ENCODE measurements at regions not wholly inside any gene's neighbourhood (a gene's known extent, or its start where the extent isn't known, plus 50 kb on each side); places are given as distances from the start of the nearest gene placed in this dataset.

DNA sequence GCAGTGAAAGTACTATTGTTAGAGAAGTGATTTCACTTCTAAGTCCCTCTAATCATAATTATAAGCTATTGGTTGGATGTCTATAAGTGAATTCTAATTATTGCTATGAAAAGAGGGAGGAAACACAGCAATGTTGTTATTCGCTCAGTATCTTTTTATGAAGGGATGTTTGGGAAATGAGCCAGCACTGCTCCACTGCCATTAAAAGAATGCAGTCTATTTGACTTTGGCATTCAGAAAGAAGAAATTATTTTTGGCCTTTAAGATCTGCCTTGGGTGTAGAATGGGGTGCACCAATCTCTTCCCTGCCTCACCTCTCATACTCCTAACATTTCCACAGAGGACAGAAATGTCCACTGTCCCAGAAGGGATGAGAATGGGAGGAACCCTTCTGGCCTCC, 332.0 kb downstream of the SPATA31D1 start:
- DNase-seq (ENCODE audit: low read depth, low spot score), result no peak

DNA sequence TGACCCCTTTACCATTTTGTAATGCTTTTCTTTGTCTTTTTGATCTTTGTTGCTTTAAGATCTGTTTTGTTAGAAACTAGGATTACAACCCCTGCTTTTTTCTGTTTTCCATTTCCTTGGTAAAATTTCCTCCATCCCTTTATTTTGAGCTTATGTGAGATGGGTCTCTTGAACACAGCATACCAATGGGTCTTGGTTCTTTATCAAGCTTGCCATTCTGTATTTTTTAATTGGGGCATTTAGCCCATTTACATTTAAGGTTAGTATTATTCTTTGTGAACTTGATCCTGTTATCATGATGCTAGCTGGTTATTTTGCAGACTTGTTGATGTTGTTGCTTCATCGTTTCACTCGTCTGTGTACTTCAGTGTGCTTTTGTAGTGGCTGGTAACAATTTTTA, 337.3 kb downstream of the SPATA31D1 start:
- no peak for DNase-seq (ENCODE audit: low read depth, low spot score)

DNA sequence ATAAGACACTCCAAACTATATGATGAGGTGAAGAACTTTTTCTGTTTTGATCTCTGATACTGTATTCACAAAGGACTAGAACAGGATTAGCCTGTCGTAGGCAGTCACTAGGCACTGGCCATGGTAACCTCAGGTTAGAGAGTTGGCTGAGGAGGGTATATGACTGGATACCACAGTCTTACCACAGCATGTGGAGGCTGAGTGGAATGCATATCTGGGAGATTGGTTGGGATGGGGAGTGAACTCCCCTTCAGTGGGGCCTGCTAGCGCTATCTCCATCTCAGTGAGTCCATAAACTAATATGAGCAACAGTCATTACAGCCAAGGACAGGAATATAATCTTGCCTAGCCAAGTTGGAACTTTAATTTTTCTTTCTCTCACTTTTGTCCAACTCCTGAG, 339.1 kb downstream of the SPATA31D1 start:
- no peak for DNase-seq (ENCODE audit: low read depth, low spot score)

DNA sequence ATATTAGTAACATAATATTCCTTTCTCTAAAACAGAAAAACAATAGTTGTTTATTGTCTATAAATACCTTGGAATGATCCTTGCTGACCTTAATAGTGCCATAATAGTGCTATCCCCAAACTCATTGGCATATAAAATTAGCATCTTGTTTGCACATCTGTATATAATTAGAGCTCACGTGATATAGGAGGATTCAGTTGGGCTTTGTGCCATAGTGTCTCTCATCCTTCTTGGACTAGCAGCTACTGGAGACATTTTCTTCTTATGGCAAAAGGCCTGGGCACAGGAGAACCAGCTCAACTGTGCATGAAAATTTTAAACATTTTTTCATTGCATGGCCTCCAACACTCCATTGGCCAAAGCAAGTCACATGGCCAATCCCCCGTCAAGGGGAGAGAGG, 342.5 kb downstream of the SPATA31D1 start:
- no peak for DNase-seq (ENCODE audit: low read depth, low spot score)

DNA sequence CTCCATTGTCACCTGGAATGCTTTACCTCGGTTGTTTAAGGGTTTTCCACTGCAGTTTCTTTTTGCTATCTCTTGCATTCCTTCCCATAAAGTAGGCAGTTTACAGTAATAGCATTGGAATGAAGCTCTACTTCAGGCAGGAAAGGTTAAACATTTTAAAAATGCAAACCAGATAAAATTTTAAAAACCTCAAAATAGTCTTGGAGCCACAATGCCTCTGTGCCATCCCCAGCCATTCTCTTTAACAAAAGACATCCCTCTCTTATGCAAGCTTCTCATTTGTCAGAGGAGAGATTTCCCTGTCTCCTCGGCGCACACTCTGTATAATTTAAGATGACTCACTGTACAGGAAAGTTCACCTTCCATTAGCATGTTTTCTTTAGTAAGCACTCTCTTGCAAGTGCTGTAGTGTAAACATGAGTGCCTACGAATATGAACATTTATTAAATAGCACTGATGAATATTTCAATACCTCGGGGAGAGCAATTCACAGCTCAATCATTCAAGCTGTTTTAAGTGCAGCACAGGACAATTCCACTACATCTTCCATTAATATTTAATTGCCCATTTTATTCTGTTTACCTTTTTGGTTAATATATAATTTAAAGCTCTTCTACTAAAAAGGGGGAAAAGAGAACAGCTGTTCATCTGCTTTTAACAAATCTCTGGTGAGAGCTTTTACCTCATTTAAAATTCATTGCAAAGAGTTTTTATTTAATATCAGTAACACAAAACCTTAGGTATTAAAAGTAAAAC, 343.6 kb downstream of the SPATA31D1 start:
- DNase-seq (ENCODE audit: low read depth, low spot score), result no peak

DNA sequence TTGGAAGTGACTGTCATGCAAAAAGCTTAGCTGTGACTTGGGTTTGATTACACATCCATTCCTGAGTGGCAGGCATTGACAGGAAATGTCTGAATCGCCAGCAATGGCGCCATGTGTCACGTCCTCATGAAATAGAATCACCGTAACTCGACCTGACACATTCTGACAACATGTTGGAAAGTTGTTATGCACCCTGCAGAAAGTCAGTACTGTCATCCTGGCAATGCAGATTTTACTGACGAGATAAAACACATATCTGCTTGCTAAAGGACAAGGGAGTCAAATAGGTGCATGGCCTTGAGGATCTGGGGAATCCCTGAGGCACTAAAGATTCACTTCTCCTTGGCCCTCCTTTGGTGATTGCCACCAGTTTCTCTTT, 344.2 kb downstream of the SPATA31D1 start:
- DNase-seq (ENCODE audit: low read depth, low spot score), result no peak

DNA sequence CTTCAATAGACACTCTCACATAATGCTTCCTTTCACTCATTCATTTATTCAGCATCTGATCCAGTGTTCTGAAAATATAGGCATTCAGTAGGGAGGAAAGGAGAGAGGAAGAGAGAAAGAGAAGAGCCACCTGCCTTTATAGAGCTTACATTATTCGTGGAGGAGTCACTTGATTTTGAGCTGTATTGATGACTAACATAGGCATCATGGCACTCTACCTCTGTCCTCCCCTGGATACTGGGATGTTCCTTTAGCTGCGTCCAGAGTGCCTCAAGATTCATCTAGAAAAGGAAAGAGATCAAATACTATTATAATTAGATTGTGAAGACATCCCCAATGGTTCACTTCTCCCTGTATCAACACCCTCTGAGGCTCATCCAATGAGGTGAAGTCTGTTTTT, 345.1 kb downstream of the SPATA31D1 start:
- no peak for DNase-seq (ENCODE audit: low read depth, low spot score)

DNA sequence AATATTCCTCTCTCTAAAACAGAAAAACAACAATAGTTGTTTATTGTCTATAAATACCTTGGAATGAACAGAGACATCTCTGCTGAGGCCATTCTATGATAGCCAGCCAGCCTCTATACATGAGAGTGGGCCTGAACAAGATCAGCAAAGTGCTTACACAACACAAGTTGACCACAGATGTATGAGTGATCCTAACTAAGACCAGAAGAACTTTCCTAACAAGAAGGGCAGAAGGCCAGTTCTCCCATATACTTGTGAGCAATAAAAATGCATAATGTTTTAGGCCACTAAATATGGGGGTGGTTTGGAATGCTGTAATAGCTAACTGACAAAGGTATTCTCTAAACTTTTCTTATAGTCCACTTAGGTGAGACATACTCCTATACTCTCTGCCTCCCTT, 345.7 kb downstream of the SPATA31D1 start:
- DNase-seq (ENCODE audit: low read depth, low spot score), result no peak

DNA sequence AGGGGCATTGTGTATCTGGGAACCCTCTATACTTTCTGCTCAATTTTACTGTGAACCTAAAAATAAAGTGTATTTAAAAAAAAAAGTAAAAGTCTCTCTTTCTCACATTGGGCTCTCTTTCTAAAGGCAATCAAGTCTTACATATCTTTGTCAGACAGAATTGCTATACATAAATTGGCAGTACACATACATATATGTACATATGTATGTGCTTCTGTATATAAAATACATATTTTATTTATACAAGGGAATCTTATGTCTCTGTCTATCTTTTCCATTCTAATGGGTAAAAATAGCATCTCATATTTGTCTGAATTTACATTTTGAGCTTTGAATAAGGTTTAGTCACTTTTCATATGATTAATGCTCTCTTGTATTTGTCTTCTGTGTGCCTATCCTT, 348.8 kb downstream of the SPATA31D1 start:
- DNase-seq (ENCODE audit: low read depth, low spot score), result no peak

DNA sequence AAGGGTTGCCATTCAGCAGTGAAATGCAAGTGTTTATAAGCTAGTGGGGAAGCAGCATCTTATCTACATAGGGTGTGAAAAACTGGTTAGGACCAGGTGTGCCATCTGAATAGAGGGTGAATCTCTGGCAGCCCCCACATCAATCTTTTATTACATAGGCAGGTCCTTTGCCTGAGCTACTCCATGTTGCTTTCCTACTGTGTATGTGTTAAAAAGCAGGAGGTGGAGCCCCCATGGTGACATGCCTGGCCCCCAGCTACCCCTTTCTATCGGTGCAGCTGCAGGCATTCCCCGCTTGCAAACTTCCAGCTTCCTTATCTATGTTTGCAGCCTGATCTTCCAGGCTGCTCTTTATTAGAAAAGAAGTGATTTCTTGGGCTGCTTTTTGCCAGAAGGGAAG, 353.5 kb downstream of the SPATA31D1 start:
- no peak for DNase-seq (ENCODE audit: low read depth, low spot score)

DNA sequence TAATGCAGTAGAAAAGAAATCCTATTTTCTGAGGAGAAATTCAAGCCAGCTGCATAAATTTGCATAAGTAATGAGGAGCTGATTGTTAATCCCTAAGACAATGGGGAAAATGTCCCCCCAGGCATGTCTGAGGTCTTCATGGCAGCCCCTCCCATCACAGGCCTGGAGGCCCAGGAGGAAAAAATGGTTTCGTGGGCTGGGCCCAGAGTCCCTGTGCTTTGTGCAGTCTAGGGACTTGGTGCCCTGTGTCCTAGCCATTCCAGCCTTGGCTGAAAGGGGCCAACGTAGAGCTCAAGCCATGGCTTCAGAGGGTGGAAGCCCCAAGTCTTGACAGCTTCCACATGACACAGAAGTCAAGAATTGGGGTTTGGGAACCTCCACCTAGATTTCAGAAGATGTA, 357.5 kb downstream of the SPATA31D1 start:
- DNase-seq (ENCODE audit: low read depth, low spot score), result no peak

DNA sequence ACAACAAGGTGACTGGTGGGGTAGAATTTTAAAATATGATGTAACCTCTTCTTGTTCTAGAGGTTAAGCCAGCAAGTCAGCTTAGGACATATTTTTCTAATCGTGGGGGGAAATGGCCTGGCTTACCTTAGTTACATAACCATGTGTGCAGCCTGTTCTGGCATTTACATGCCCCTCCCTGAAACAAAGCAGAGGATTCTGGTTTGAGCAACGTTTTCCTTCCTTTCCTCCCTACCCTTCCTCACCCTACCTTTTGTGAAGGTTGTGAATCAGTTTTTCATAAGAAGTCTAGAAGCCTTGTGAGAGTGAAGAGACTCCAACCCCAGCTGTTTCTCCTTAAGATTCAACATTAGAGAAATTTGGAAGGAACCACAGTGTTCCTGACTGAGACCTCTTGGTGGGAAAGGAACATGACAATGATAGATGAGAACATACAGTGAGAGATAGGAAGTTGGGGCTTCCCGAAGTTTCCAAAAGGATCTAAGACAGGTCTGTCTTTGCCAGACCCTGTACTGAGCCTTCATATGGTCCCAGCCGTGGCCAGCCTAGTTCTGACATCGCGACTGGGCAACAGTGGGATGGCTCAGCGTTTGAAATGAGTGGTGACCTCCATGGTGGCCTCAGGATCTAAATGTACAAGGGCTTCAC, 365.2 kb downstream of the SPATA31D1 start:
- no peak for DNase-seq (ENCODE audit: low read depth, low spot score)

DNA sequence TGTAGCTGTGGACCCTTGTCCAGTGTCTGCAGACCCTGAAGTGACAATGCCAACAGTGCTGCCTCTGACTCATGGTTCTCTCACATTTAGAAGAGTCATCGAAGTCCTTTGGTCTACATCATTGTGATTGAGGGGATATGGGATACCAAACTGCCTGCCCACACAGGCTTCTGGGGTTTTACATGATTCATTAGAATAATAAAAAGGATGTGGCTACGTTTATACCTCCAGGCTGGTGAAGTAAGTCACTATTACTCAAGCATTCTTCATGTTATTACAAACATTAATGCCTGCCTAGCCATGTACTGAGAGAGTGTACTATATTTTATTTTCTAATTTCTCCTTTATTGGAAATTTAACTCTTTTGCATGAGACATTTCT, 365.7 kb downstream of the SPATA31D1 start:
- no peak for DNase-seq (ENCODE audit: low read depth, low spot score)

DNA sequence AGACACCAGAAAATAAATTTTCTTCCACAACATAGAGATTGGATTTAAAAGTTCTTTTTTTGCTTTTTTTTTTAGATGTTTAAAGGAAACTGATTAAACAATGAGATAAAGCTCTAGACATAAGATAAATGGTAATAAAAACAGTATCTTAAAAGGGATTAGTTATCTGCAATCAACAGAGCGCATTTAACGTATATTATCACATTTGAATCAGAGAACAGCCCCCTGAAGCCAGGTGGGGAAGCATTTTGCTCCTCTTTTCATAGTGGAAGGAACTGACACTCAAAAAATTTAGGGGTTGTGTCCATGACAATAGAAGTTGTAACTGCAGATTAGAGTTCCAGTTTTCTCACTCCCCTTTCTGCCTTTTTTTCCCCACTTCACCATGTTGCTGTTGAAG, 367.6 kb downstream of the SPATA31D1 start:
- no peak for DNase-seq (ENCODE audit: low read depth, low spot score)

DNA sequence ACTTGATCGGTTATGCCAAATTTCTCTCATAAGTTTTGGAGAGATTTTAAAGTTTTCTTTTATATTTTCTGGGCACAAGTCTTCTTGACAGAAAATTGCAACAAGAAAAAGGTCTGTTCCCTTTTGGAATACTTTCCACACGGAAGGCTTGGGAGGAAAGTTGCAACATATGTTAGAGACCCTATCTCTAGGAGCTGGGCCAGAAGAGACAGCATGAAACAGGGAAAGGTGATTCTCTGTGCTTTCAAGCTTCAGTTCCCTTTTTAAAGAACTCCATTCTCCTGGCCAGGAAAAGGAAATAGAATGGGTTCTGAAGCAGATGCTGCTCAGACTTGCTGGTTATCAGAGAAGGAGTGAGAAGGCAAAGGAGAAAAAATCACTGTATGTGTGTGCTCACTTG, 368.3 kb downstream of the SPATA31D1 start:
- no peak for DNase-seq (ENCODE audit: low read depth, low spot score)

DNA sequence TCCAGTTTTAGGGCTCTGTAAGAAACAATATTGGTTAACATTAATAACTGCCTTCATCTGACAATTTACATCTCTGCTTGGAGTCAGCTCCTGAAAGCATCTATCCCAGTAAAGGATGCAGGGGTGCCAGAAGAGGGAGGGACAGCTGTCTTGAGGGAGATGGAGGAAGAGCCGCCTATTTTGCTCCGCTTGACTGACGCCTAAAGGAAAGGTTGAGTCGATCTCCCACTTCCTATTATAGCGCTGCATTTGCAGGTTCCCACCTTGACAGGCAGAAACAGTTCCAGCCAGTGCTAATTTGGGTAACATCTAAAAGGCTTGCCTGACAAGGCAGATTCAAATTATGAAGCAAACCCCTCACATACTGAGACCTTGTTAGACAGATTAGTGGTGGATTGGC, 374.6 kb downstream of the SPATA31D1 start:
- DNase-seq (ENCODE audit: low read depth, low spot score), result no peak

DNA sequence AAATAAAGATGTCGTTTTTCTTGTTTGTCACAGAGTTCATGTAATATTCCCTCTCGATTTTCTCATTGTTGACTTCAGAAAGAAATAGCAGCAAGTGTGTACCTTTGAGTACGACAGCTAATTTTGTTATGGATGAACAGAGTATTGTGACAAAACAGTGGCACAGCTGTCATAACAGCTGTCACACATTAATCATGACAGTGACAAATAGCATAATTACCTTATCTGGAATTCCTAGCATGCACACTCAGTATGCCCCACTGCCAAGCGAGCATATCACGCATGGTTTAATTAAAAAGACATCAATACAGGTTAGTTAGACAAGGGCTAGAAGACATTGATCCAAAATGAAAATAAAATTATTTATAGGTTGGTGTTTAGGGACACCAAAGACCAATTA, 375.1 kb downstream of the SPATA31D1 start:
- DNase-seq (ENCODE audit: low read depth, low spot score), result no peak

DNA sequence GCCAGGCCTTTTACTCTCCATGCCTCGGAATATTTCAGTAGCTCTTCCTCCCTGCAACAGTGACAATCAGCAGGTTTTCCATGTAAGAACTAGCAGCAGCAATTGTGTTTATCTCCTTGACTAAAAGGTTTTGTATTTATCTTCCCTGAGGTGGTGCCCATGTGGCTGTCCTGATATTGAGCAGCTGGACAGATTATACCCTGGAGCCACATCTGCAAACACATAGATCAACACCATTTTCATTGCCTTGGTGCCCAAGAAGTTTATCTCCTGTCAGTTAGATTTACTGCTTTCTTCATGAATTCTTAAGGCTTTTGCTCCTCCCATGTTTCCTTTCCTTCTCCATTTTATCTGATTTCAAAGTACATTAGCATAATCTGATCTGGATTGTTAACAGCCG, 378.4 kb downstream of the SPATA31D1 start:
- no peak for DNase-seq (ENCODE audit: low read depth, low spot score)

DNA sequence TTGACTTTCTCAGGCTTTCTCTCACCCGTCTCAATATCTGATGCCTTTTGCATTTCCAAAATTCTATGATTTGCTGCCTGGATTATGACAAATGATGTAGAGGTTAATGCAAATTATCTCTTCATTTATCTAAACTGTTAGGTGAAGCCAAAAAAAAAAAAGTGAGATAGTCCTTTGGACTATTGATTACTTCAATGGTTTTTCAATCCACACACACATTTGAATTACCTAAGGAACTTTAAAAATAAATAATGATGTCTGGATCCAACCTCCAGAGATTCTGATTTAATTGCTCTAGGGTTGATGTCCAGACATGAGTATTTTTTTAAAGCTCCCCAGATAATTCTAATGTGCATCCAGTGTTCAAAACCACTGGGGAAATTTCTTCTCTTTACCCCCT, 379.4 kb downstream of the SPATA31D1 start:
- DNase-seq (ENCODE audit: low read depth, low spot score), result no peak

DNA sequence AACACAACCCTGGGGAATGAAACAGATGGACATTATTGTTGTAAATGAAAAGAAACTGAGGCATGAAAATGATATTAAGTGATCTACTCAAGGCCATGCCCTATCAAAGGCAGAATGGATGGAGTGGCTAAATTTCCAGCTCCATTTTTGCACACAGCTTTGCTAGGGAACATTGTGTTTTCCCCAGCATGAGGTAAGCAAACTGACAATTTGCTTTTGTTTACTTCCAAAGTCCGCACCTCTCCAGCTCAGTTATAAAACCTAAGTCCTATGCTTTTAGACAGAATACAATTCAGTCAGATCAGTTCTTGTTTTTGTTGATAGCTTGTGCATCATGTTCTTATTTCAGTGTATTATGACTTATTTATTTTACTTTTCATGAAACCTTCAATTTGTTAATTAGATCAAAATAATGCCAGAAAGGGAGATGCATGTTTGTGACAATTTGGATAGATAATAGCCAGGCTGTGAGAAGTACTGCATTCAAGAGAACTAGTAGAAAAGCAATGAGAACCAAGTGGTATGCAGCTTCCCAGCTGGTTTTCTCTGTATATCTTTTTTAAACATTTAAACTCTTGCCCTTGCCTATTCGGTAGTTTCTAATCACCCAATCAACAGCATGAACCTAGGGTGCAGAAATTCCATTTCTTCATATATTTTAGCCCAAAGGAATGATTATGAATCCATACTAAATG, 380.8 kb downstream of the SPATA31D1 start:
- DNase-seq (ENCODE audit: low read depth, low spot score), result no peak

DNA sequence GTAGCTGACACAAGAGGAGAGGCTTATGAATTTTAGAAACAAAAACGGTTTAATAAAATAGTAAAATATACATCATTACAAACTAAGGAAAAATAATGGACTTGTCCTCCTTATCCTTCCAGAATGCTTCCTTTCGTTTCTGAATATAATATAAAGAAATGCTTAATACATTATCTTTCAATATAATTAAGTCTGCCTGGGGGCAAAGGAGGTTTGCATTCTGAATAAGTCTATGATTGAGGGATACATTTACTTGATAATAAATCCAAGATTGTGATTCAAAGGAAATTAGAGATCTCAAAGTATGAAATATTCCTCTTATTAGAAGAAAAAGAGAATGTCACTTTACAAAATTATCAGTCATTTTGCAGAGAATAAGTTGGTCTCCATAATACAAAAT, 386.5 kb downstream of the SPATA31D1 start:
- DNase-seq (ENCODE audit: low read depth, low spot score), result no peak

DNA sequence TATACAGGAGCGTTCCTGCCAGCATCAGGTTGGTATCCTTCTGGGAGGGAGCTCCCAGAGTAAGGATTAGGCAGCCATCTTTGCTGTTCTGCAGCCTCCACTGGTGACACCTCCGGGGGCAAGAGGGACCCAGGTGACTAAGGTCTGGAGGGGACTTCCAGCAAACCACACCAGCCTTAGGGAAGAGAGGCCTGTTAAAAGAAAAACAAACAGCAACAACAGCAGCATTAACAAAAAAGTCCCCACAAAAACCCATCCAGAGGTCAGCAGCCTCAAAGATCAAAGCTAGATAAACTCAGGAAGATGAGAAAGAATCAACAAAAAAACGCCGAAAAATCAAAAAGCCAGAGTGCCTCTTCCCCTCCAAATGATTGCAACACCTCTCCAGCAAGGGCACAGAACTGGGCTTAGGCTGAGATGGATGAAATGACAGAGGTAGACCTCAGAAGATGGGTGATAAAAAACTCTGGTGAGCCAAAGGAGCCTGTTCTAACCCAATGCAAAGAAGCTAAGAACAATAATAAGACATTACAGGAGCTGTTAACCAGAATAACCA, 388.2 kb downstream of the SPATA31D1 start:
- DNase-seq (ENCODE audit: low read depth, low spot score), result no peak
